HuH-7.5 (cell line): ENCODE measurements at regions not wholly inside any gene's neighbourhood (a gene's known extent, or its start where the extent isn't known, plus 50 kb on each side); places are given as distances from the start of the nearest gene placed in this dataset.
"Not testable (repeated sequence)": the region's sequence is repeated elsewhere in the genome, so short reads cannot be mapped to it uniquely, and the experiment has no call there.

Source experiments
- DNase-seq: peaks from one replicate; pipeline ENCODE4 v3.0.0; 2011; ENCODE audit warnings: low spot score

- DNase-seq = no peak
These were observed 214.7 kb upstream of the PLPPR1 start for GRCh38 chr9:100813871-100814270.

GRCh38 chr9:100819980-100820379 is 208.5 kb upstream of the PLPPR1 start:
- no peak for DNase-seq

GRCh38 chr9:100833035-100833434 is 195.5 kb upstream of the PLPPR1 start:
- DNase-seq = not testable (repeated sequence)

- no peak for DNase-seq
These were observed 189.7 kb upstream of the PLPPR1 start for GRCh38 chr9:100838857-100839256.

- DNase-seq = no peak
These were observed 179.8 kb upstream of the PLPPR1 start for GRCh38 chr9:100848726-100849125.

- DNase-seq = no peak
These were observed 176.4 kb upstream of the PLPPR1 start for GRCh38 chr9:100852088-100852487.

GRCh38 chr9:100856238-100856637 is 172.3 kb upstream of the PLPPR1 start:
- DNase-seq = no peak

- no peak for DNase-seq
These were observed 163.4 kb upstream of the PLPPR1 start for GRCh38 chr9:100865111-100865510.

- DNase-seq = no peak
These were observed 162.9 kb upstream of the PLPPR1 start for GRCh38 chr9:100865648-100866047.

GRCh38 chr9:100869326-100869725 is 159.2 kb upstream of the PLPPR1 start:
- no peak for DNase-seq

GRCh38 chr9:100879884-100880283 is 148.6 kb upstream of the PLPPR1 start:
- no peak for DNase-seq

GRCh38 chr9:100880284-100880683 is 148.2 kb upstream of the PLPPR1 start:
- no peak for DNase-seq

GRCh38 chr9:100884518-100884917 is 144.0 kb upstream of the PLPPR1 start:
- no peak for DNase-seq

- no peak for DNase-seq
These were observed 138.2 kb upstream of the PLPPR1 start for GRCh38 chr9:100890321-100890720.

GRCh38 chr9:100911273-100911672 is 117.3 kb upstream of the PLPPR1 start:
- DNase-seq = no peak

GRCh38 chr9:100913257-100913656 is 115.3 kb upstream of the PLPPR1 start:
- DNase-seq = no peak

GRCh38 chr9:100914266-100914665 is 114.3 kb upstream of the PLPPR1 start:
- DNase-seq = no peak

- DNase-seq = no peak
These were observed 109.0 kb upstream of the PLPPR1 start for GRCh38 chr9:100919506-100919905.

- DNase-seq = no peak
These were observed 102.2 kb upstream of the PLPPR1 start for GRCh38 chr9:100926366-100926765.

GRCh38 chr9:100927763-100928162 is 100.8 kb upstream of the PLPPR1 start:
- DNase-seq = no peak

GRCh38 chr9:100933656-100934055 is 94.9 kb upstream of the PLPPR1 start:
- DNase-seq = no peak

GRCh38 chr9:100937382-100937781 is 91.1 kb upstream of the PLPPR1 start:
- no peak for DNase-seq

GRCh38 chr9:100938507-100938906 is 90.0 kb upstream of the PLPPR1 start:
- DNase-seq = no peak

- no peak for DNase-seq
These were observed 88.9 kb upstream of the PLPPR1 start for GRCh38 chr9:100939636-100940035.

- no peak for DNase-seq
These were observed 69.3 kb upstream of the PLPPR1 start for GRCh38 chr9:100959226-100959625.
